AML-193 (cell line): ENCODE measurements at regions not wholly inside any gene's neighbourhood (a gene's known extent, or its start where the extent isn't known, plus 50 kb on each side); places are given as distances from the start of the nearest gene placed in this dataset.
A peak's percentile ranks its signal among the peaks of the same experiment; 100 is the strongest.

Experiments used
- DNase-seq, 2 experiments: peaks; one replicate each; lab custom pipeline; 2025; lab: John Stamatoyannopoulos, UW

GRCh38 chr3:147937891-147938290, 528.7 kb downstream of the ZIC1 start:
- DNase-seq, result no peak

GRCh38 chr3:147939425-147939824, 530.3 kb downstream of the ZIC1 start:
- DNase-seq, result no peak

- DNase-seq, result no peak
These were observed 530.7 kb downstream of the ZIC1 start for GRCh38 chr3:147939839-147940238.

GRCh38 chr3:147940405-147941193, 531.4 kb downstream of the ZIC1 start:
- DNase-seq, result no peak

- DNase-seq, result no peak
These were observed 532.8 kb downstream of the ZIC1 start for GRCh38 chr3:147941969-147942368.

GRCh38 chr3:147943265-147943945, 534.2 kb downstream of the ZIC1 start:
- DNase-seq, result no peak

GRCh38 chr3:147945968-147946519, 536.9 kb downstream of the ZIC1 start:
- DNase-seq, result peak; percentile 30 to 61

GRCh38 chr3:147956615-147957014, 547.5 kb downstream of the ZIC1 start:
- no peak for DNase-seq

- no peak for DNase-seq
These were observed 549.6 kb downstream of the ZIC1 start for GRCh38 chr3:147958754-147959153.

GRCh38 chr3:147960786-147961185, 551.6 kb downstream of the ZIC1 start:
- no peak for DNase-seq

GRCh38 chr3:147962408-147963164, 553.4 kb downstream of the ZIC1 start:
- no peak for DNase-seq

- no peak for DNase-seq
These were observed 554.5 kb downstream of the ZIC1 start for GRCh38 chr3:147963711-147964110.

- no peak for DNase-seq
These were observed 566.0 kb downstream of the ZIC1 start for GRCh38 chr3:147975165-147975564.

- no peak for DNase-seq
These were observed 567.8 kb downstream of the ZIC1 start for GRCh38 chr3:147977001-147977400.

GRCh38 chr3:147987549-147987948, 578.4 kb downstream of the ZIC1 start:
- no peak for DNase-seq

GRCh38 chr3:147989344-147989743, 580.2 kb downstream of the ZIC1 start:
- DNase-seq, result no peak

- DNase-seq, result no peak
These were observed 593.6 kb downstream of the ZIC1 start for GRCh38 chr3:148002705-148003205.

GRCh38 chr3:148004331-148004730, 595.2 kb downstream of the ZIC1 start:
- no peak for DNase-seq

GRCh38 chr3:148005456-148005855, 596.3 kb downstream of the ZIC1 start:
- no peak for DNase-seq

GRCh38 chr3:148006508-148006907, 597.3 kb downstream of the ZIC1 start:
- no peak for DNase-seq

- DNase-seq, result no peak
These were observed 599.4 kb downstream of the ZIC1 start for GRCh38 chr3:148008591-148008990.

GRCh38 chr3:148020861-148021260, 611.7 kb downstream of the ZIC1 start:
- DNase-seq, result no peak
